H9 (cell line): ENCODE measurements at regions not wholly inside any gene's neighbourhood (a gene's known extent, or its start where the extent isn't known, plus 50 kb on each side); places are given as distances from the start of the nearest gene placed in this dataset.

ENCODE experiments used
- DNase-seq: peaks from one replicate; pipeline ENCODE4 v3.0.0-alpha.2; 2017
- H2AFZ ChIP-seq: one replicate; pipeline ENCODE4 v1.6.1; 2013; ENCODE audit warnings: mild to moderate bottlenecking, low read length, control low read depth, moderate library complexity
- H2AK5ac ChIP-seq: 2 replicates; pipeline ENCODE4 v1.6.1; 2013; ENCODE audit warnings: low read length, control low read depth, mixed read lengths; ENCODE audit not compliant: insufficient read length
- H2BK120ac ChIP-seq: one replicate; pipeline ENCODE4 v1.6.1; 2013; ENCODE audit warnings: low read depth, mild to moderate bottlenecking, low read length, control low read depth, inconsistent platforms; ENCODE audit not compliant: poor library complexity, severe bottlenecking
- H2BK12ac ChIP-seq: 2 replicates; pipeline ENCODE4 v1.6.1; 2013; ENCODE audit warnings: low read length, control low read depth, mixed read lengths, low read depth; ENCODE audit not compliant: insufficient read length
- H2BK15ac ChIP-seq: 2 replicates; pipeline ENCODE4 v1.6.1; 2013; ENCODE audit warnings: low read depth, low read length, control low read depth
- H2BK20ac ChIP-seq: one replicate; pipeline ENCODE4 v1.6.1; 2013; ENCODE audit warnings: low read depth, mild to moderate bottlenecking, low read length, control low read depth, inconsistent platforms; ENCODE audit not compliant: poor library complexity, severe bottlenecking
- H2BK5ac ChIP-seq: 2 replicates; pipeline ENCODE4 v1.6.1; 2013; ENCODE audit warnings: low read length, control low read depth, mixed read lengths; ENCODE audit not compliant: insufficient read length
- H3K14ac ChIP-seq: 2 replicates; pipeline ENCODE4 v1.6.1; 2013; ENCODE audit warnings: low read length, control low read depth; ENCODE audit not compliant: insufficient read depth
- H3K18ac ChIP-seq: 2 replicates; pipeline ENCODE4 v1.6.1; 2013; ENCODE audit warnings: low read depth, mild to moderate bottlenecking, mixed read lengths, low read length, control low read depth; ENCODE audit not compliant: insufficient read length
- H3K23ac ChIP-seq: 2 replicates; pipeline ENCODE4 v1.6.1; 2013; ENCODE audit warnings: low read length, control low read depth, mixed read lengths, low read depth; ENCODE audit not compliant: insufficient read length
- H3K23me2 ChIP-seq: 2 replicates; pipeline ENCODE4 v1.6.1; 2013; ENCODE audit warnings: low read depth, mild to moderate bottlenecking, mixed read lengths, low read length, control low read depth; ENCODE audit not compliant: insufficient read length, poor library complexity, severe bottlenecking
- H3K27ac ChIP-seq: 2 replicates; pipeline ENCODE4 v1.5.1; 2013; ENCODE audit warnings: low read length, control low read depth, mixed read lengths, low read depth; ENCODE audit not compliant: insufficient read length
- H3K27me3 ChIP-seq: 2 replicates; pipeline ENCODE4 v1.6.1; 2013; ENCODE audit warnings: low read length, control low read depth, inconsistent platforms; ENCODE audit not compliant: insufficient read depth
- H3K4ac ChIP-seq: 2 replicates; pipeline ENCODE4 v1.6.1; 2013; ENCODE audit warnings: low read depth, mild to moderate bottlenecking, control low read depth, inconsistent platforms, low read length, moderate library complexity
- H3K4me1 ChIP-seq: 2 replicates; pipeline ENCODE4 v1.6.1; 2013; ENCODE audit warnings: low read length, control low read depth, inconsistent platforms; ENCODE audit not compliant: insufficient read depth
- H3K4me2 ChIP-seq: 2 replicates; pipeline ENCODE4 v1.6.1; 2013; ENCODE audit warnings: low read length, control low read depth, mixed read lengths; ENCODE audit not compliant: insufficient read length, insufficient read depth
- H3K56ac ChIP-seq: 2 replicates; pipeline ENCODE4 v1.6.1; 2013; ENCODE audit warnings: low read depth, mild to moderate bottlenecking, mixed read lengths, low read length, control low read depth; ENCODE audit not compliant: insufficient read length
- H3K79me1 ChIP-seq: 2 replicates; pipeline ENCODE4 v1.6.1; 2013; ENCODE audit warnings: low read depth, mild to moderate bottlenecking, moderate library complexity, low read length, control low read depth, inconsistent platforms; ENCODE audit not compliant: insufficient read depth, poor library complexity, severe bottlenecking
- H3K79me2 ChIP-seq: 2 replicates; pipeline ENCODE4 v1.6.1; 2013; ENCODE audit warnings: low read length, control low read depth, inconsistent platforms; ENCODE audit not compliant: insufficient read depth
- H3K9ac ChIP-seq: 2 replicates; pipeline ENCODE4 v1.6.1; 2013; ENCODE audit warnings: low read length, control low read depth, mixed read lengths; ENCODE audit not compliant: insufficient read length; ENCODE audit errors: extremely low read depth
- H3K9me3 ChIP-seq: one replicate; pipeline ENCODE4 v1.6.1; 2013; ENCODE audit warnings: low read depth, low read length, inconsistent platforms; ENCODE audit not compliant: control insufficient read depth
- H3T11ph ChIP-seq: one replicate; pipeline ENCODE4 v1.6.1; 2013; ENCODE audit warnings: mild to moderate bottlenecking, low read length, control low read depth, inconsistent platforms
- H4K20me1 ChIP-seq: one replicate; pipeline ENCODE4 v1.6.1; 2013; ENCODE audit not compliant: control insufficient read depth, insufficient read length, insufficient read depth
- H4K5ac ChIP-seq: 2 replicates; pipeline ENCODE4 v1.6.1; 2013; ENCODE audit warnings: low read depth, mild to moderate bottlenecking, mixed read lengths, low read length, control low read depth; ENCODE audit not compliant: insufficient read length
- H4K8ac ChIP-seq: replicated peaks from 2 replicates; pipeline ENCODE4 v1.6.1; 2013; ENCODE audit warnings: low read length, control low read depth, mixed read lengths, low read depth; ENCODE audit not compliant: insufficient read length
- H4K91ac ChIP-seq: 2 replicates; pipeline ENCODE4 v1.6.1; 2013; ENCODE audit warnings: low read depth, mild to moderate bottlenecking, moderate library complexity, mixed read lengths, low read length, control low read depth; ENCODE audit not compliant: insufficient read length
- H3K27ac Mint-ChIP-seq, 3 experiments: 2 replicates in 2 of 3; 3 replicates in 1 of 3; pipeline ENCODE4 v1.8.0; 2020 to 2021; ENCODE audit warnings: mixed read lengths in 3 of 3, mild to moderate bottlenecking in 1 of 3, moderate library complexity in 1 of 3
- H3K27me3 Mint-ChIP-seq: 2 replicates; pipeline ENCODE4 v1.8.0; 2021; ENCODE audit warnings: low read depth, mild to moderate bottlenecking, moderate library complexity, mixed read lengths
- H3K36me3 Mint-ChIP-seq, 3 experiments: 2 replicates in 2 of 3; 3 replicates in 1 of 3; pipeline ENCODE4 v1.8.0; 2020 to 2021; ENCODE audit warnings: low read depth in 3 of 3, mixed read lengths in 3 of 3; ENCODE audit not compliant: insufficient read depth in 1 of 3
- H3K4me1 Mint-ChIP-seq, 2 experiments: 2 replicates each; pipeline ENCODE4 v1.8.0; 2020; ENCODE audit warnings: mixed read lengths in 2 of 2
- H3K4me3 Mint-ChIP-seq, 2 experiments: 2 replicates in 1 of 2; 3 replicates in 1 of 2; pipeline ENCODE4 v1.8.0; 2020 to 2021; ENCODE audit warnings: mild to moderate bottlenecking in 2 of 2, mixed read lengths in 2 of 2, moderate library complexity in 1 of 2
- H3K9me3 Mint-ChIP-seq, 2 experiments: 2 replicates in 1 of 2; 3 replicates in 1 of 2; pipeline ENCODE4 v1.8.0; 2020; ENCODE audit warnings: mild to moderate bottlenecking in 2 of 2, mixed read lengths in 2 of 2, moderate library complexity in 1 of 2
- CTCF ChIP-seq: fragments of 200-600 bp; sonication (generic); conservative IDR thresholded peaks from 3 replicates; pipeline ENCODE4 v1.8.0; 2021; ENCODE audit warnings: antibody characterized with exemption, mild to moderate bottlenecking
- WGBS: extraction: QIAGEN DNeasy Blood & Tissue Kit; methylation state at CpG from one replicate; pipeline ENCODE4 v1.1.7; 2013; ENCODE audit warnings: missing lambda C conversion rate, low lambda C conversion rate, mixed read lengths; ENCODE audit not compliant: insufficient read length; ENCODE audit errors: extremely low coverage; 5-methylcytosine and 5-hydroxymethylcytosine counted together

GRCh38 chr9:549455-549997 lies 292.0 kb upstream of the DMRT1 start:
- Histone ChIP-seq H3K56ac (no peak overlapping the region), H2BK5ac (no peak overlapping the region), H2BK120ac (no peak overlapping the region), H4K5ac (no peak overlapping the region), H2AK5ac (no peak overlapping the region), H3K4me1 (peaks cover 2% of the 10 kb centered on the region; the same call in 1 of the 2 replicates), H3K4ac (no peak overlapping the region), H2BK12ac (no peak overlapping the region), H3K23ac (no peak overlapping the region), H3K27ac (no peak overlapping the region), H3K27me3 (no peaks in the 10 kb centered on the region), H2BK20ac (no peak overlapping the region), H4K8ac (no peak overlapping the region), H3K14ac (no peak overlapping the region; the same call in 1 of the 2 replicates), H4K91ac (no peak overlapping the region), H3T11ph (no peak overlapping the region), H3K9me3 (no peaks in the 10 kb centered on the region), H3K18ac (no peak overlapping the region), H3K79me1 (no peaks in the 10 kb centered on the region), H4K20me1 (no peaks in the 10 kb centered on the region), H3K79me2 (no peaks in the 10 kb centered on the region), H3K9ac (no peak overlapping the region), H3K23me2 (no peaks in the 10 kb centered on the region), H3K4me2 (no peak overlapping the region), H2AFZ (no peak overlapping the region), H2BK15ac (no peak overlapping the region)
- no CpG with 5 or more reads among the region's 12 CpGs for WGBS
- Mint-ChIP-seq H3K27ac (peak overlapping the region in 1 of 3 experiments; percentile 23; a peak in 1 of 7 replicates), H3K36me3 (peaks cover 0 to 3% (median 0%) of the 10 kb centered on the region in 3 experiments; a peak in 2 of 7 replicates), H3K27me3 (no peaks in the 10 kb centered on the region; the same call in 1 of the 2 replicates), H3K4me1 (peaks cover 10 to 14% of the 10 kb centered on the region in 2 experiments), H3K9me3 (no peaks in the 10 kb centered on the region), H3K4me3 (no peak overlapping the region)
- DNase-seq = no peak
- TF ChIP-seq CTCF = no peak
